Naive thymus-derived CD4-positive, alpha-beta T cell (primary cell): ENCODE measurements at regions not wholly inside any gene's neighbourhood (a gene's known extent, or its start where the extent isn't known, plus 50 kb on each side); places are given as distances from the start of the nearest gene placed in this dataset.

Experiments
- ATAC-seq: fragments of 150-1000 bp; cut with Tn5 transposase; 2 replicates; pipeline ENCODE4 v1.10.0; 2021; ENCODE audit warnings: mild to moderate bottlenecking, moderate library complexity
- CTCF ChIA-PET: fragments of 350-600 bp; sonication (Branson Sonifier 250); formaldehyde crosslinking; loops from one replicate; lab custom pipeline; 2021; ENCODE audit warnings: antibody characterized with exemption; lab: Charles Lee
- POLR2A ChIA-PET: fragments of 350-600 bp; sonication (Branson Sonifier 250); formaldehyde crosslinking; loops from one replicate; lab custom pipeline; 2021; ENCODE audit warnings: antibody characterized with exemption, inconsistent platforms; lab: Charles Lee
- DNase-seq, 9 donors: peaks; one replicate each; pipeline versions ENCODE4 v3.0.0 to v3.0.0-alpha.2; 2020 to 2022; ENCODE audit warnings: mixed read lengths in 1 of 9
- H3K27ac ChIP-seq: one replicate; pipeline ENCODE4 v1.7.0; 2013; ENCODE audit warnings: mild to moderate bottlenecking, low read depth, low read length, moderate library complexity
- H3K27me3 ChIP-seq, 2 donors: one replicate each; pipeline ENCODE4 v1.7.0; 2013; ENCODE audit warnings: low read length in 2 of 2, mild to moderate bottlenecking in 2 of 2, moderate library complexity in 2 of 2; ENCODE audit not compliant: control insufficient read depth in 2 of 2, insufficient read depth in 2 of 2
- H3K36me3 ChIP-seq, 3 experiments: 1 replicate in 2 of 3; 2 replicates in 1 of 3; pipeline ENCODE4 v1.7.0; 2013; ENCODE audit warnings: low read length in 3 of 3, mild to moderate bottlenecking in 3 of 3, moderate library complexity in 1 of 3; ENCODE audit not compliant: insufficient read depth in 3 of 3, control insufficient read depth in 2 of 3
- H3K4me1 ChIP-seq, 2 donors: one replicate each; pipeline ENCODE4 v1.7.0; 2013; ENCODE audit warnings: low read length in 2 of 2, mild to moderate bottlenecking in 2 of 2, moderate library complexity in 1 of 2; ENCODE audit not compliant: control insufficient read depth in 2 of 2, insufficient read depth in 2 of 2
- H3K4me3 ChIP-seq: 2 replicates; pipeline ENCODE4 v1.7.0; 2013; ENCODE audit warnings: mild to moderate bottlenecking, low read length
- H3K9me3 ChIP-seq, 3 experiments: 1 replicate in 2 of 3; 2 replicates in 1 of 3; pipeline ENCODE4 v1.7.0; 2013; ENCODE audit warnings: low read length in 3 of 3; ENCODE audit not compliant: control insufficient read depth in 2 of 3
- H3K27ac Mint-ChIP-seq, 9 donors: one replicate each; pipeline ENCODE4 v1.8.0; 2020 to 2022; ENCODE audit warnings: mixed read lengths in 9 of 9, mild to moderate bottlenecking in 8 of 9, moderate library complexity in 5 of 9, inconsistent platforms in 2 of 9
- H3K27me3 Mint-ChIP-seq, 5 donors: one replicate each; pipeline ENCODE4 v1.8.0; 2021 to 2022; ENCODE audit warnings: mixed read lengths in 5 of 5, mild to moderate bottlenecking in 1 of 5
- H3K36me3 Mint-ChIP-seq, 5 donors: one replicate each; pipeline ENCODE4 v1.8.0; 2020 to 2022; ENCODE audit warnings: mixed read lengths in 5 of 5, mild to moderate bottlenecking in 3 of 5, inconsistent platforms in 1 of 5
- H3K4me1 Mint-ChIP-seq, 7 donors: one replicate each; pipeline ENCODE4 v1.8.0; 2020 to 2022; ENCODE audit warnings: mixed read lengths in 7 of 7, mild to moderate bottlenecking in 3 of 7, inconsistent platforms in 1 of 7
- H3K4me3 Mint-ChIP-seq, 10 donors: one replicate each; pipeline ENCODE4 v1.8.0; 2020 to 2022; ENCODE audit warnings: mild to moderate bottlenecking in 10 of 10, mixed read lengths in 10 of 10, moderate library complexity in 6 of 10, inconsistent platforms in 2 of 10
- H3K9me3 Mint-ChIP-seq, 11 donors: one replicate each; pipeline ENCODE4 v1.8.0; 2020 to 2022; ENCODE audit warnings: mixed read lengths in 11 of 11, mild to moderate bottlenecking in 4 of 11, inconsistent platforms in 1 of 11, moderate library complexity in 1 of 11
- intact Hi-C, 2 donors: fragments of 100-400 bp; cut with micrococcal nuclease; formaldehyde crosslinking; loops; one replicate each; pipeline ENCODE4 v1.15.1; 2023

DNA sequence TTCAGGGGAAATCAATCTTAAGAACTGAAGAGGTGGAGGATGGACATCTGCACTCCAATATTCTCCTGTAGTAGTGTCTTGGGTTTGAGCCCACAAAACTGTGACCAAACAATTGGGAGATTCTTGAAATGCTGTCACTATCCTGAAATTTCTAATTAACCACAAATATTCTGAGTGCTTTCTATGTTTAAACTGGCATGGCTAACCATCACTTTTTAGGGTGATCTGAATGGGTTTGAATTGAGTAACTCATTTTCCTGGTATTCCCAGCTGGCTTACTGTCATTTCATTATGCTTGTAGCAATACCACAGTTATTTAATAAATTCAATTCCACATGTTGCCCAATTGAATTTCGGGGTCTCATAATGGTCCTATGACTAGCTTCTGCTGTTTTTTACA, 216.9 kb upstream of the DCBLD2 start:
- H3K27ac Mint-ChIP-seq, result no peak overlapping the region
- Histone ChIP-seq H3K27me3 (no peaks in the 10 kb centered on the region), H3K4me1 (no peaks in the 10 kb centered on the region), H3K9me3 (no peaks in the 10 kb centered on the region), H3K36me3 (no peaks in the 10 kb centered on the region), H3K4me3 (no peak overlapping the region), H3K27ac (no peak overlapping the region)
- intact Hi-C loops, result no loop called here
- DNase-seq (no peak), ATAC-seq (no peak)
- CTCF ChIA-PET, result interaction anchor here (0.6 kb wide), 1 partner anchor 208 kb away, joined by 3 read pairs; no protein-coding TSS in a partner anchor
- H3K4me3 Mint-ChIP-seq, result no peak overlapping the region
- peaks cover 0 to 4% (median 0%) of the 10 kb centered on the region in 5 donors for H3K27me3 Mint-ChIP-seq
- POLR2A ChIA-PET, result no interaction called here
- H3K4me1 Mint-ChIP-seq, result no peaks in the 10 kb centered on the region
- H3K9me3 Mint-ChIP-seq, result peaks cover 0 to 12% (median 0%) of the 10 kb centered on the region in 11 donors
- no peaks in the 10 kb centered on the region for H3K36me3 Mint-ChIP-seq

DNA sequence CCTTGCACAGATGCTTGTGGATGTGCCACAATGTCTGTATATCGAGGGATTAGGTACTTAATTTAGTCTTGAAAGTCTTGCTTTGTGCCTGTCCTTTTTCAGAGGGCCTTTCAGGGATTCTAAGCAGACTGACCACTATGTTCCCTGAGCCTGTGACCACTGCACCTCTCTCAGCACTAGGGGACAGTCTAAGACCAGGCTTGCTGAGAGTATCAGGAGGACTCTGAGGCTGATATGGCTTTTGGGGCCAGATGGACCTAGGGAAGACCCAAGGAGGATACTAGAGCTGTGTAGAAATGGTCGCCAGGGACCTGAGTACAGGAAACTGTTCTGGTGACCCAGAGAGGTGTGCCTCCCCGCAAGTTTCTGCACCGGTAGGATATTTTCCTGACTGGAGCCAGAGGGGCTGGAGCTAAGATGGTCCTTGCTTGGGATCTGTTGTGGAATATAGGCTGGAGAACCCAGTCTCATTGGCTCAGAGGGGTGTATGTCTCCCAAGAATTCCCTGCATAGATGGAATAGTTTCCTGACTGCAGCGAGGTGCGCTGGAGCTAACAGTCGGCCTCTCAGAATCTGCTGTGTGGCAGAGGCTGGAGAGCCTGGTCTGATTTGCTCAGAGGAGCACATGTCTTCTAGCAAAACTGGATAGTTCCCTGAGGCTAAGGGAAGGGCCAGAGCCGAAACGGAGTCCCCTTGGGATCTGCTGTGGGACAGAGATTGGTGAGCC, 213.2 kb upstream of the DCBLD2 start:
- H3K4me1 ChIP-seq, result no peaks in the 10 kb centered on the region
- Mint-ChIP-seq H3K4me1 (no peaks in the 10 kb centered on the region), H3K27me3 (peaks cover 0 to 4% (median 1%) of the 10 kb centered on the region in 5 donors), H3K9me3 (peaks cover 0 to 14% (median 0%) of the 10 kb centered on the region in 11 donors), H3K4me3 (no peak overlapping the region), H3K27ac (no peak overlapping the region), H3K36me3 (no peaks in the 10 kb centered on the region)
- POLR2A ChIA-PET, result no interaction called here
- H3K27ac ChIP-seq, result no peak overlapping the region
- no peak for ATAC-seq
- no peaks in the 10 kb centered on the region for H3K27me3 ChIP-seq
- no peaks in the 10 kb centered on the region for H3K9me3 ChIP-seq
- no peak overlapping the region for H3K4me3 ChIP-seq
- H3K36me3 ChIP-seq, result no peaks in the 10 kb centered on the region
- CTCF ChIA-PET, result no interaction called here
- intact Hi-C loops, result no loop called here
- no peak for DNase-seq

DNA sequence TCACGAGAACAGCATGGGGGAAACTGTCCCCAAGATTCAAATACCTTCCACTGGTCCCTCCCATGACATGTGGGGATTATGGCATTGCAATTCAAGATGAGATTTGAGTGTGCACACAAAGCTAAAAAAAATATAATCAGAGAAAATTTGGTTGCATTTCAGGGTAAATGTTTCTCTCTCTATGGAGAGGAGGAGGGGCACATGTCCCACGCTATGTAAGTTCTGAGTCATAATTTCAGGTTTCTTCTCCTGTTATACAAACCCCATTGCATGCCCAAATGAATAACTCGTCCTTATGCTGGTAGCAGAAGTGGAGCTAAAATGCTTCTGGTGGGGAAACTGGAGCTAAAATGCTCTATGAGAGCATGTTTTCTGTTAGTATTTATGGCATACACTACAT, 209.7 kb upstream of the DCBLD2 start:
- no peak for DNase-seq
- Mint-ChIP-seq H3K4me1 (no peaks in the 10 kb centered on the region), H3K9me3 (peaks cover 0 to 15% (median 0%) of the 10 kb centered on the region in 11 donors), H3K27ac (no peak overlapping the region), H3K36me3 (no peaks in the 10 kb centered on the region), H3K27me3 (peaks cover 0 to 8% (median 4%) of the 10 kb centered on the region in 5 donors), H3K4me3 (no peak overlapping the region)
- no peak for ATAC-seq
- intact Hi-C loops, result no loop called here
- Histone ChIP-seq H3K36me3 (no peaks in the 10 kb centered on the region), H3K27ac (no peak overlapping the region), H3K4me1 (no peaks in the 10 kb centered on the region), H3K9me3 (no peaks in the 10 kb centered on the region), H3K4me3 (no peak overlapping the region), H3K27me3 (no peaks in the 10 kb centered on the region)
- POLR2A ChIA-PET, result interaction anchor here (0.6 kb wide), 1 partner anchor 161 kb away, joined by 3 read pairs; no protein-coding TSS in a partner anchor
- CTCF ChIA-PET, result no interaction called here

DNA sequence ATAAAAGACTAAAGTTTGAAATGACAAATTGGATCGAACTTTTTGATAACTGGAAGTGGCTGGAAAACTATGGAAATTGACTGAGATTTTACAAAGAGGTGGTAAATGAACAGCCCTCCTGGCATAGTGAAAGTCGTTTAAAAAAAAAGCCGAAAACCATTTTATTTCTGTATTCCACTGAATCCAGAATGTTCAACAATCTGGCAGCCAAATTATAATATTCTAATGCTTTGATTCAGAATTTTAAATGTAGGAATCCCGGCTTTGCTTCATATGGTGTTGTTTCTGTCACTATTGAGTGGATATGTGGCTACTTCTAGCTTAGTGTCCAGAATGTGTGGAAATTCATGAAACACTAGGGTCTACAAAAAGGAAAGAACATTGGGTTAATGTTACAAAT, 208.9 kb upstream of the DCBLD2 start:
- Mint-ChIP-seq H3K27ac (no peak overlapping the region), H3K27me3 (peaks cover 0 to 10% (median 8%) of the 10 kb centered on the region in 5 donors), H3K9me3 (peaks cover 0 to 9% (median 0%) of the 10 kb centered on the region in 11 donors), H3K4me1 (no peaks in the 10 kb centered on the region), H3K36me3 (no peaks in the 10 kb centered on the region), H3K4me3 (no peak overlapping the region)
- Histone ChIP-seq H3K4me1 (no peaks in the 10 kb centered on the region), H3K27ac (no peak overlapping the region), H3K36me3 (no peaks in the 10 kb centered on the region), H3K27me3 (no peaks in the 10 kb centered on the region), H3K9me3 (no peaks in the 10 kb centered on the region), H3K4me3 (no peak overlapping the region)
- intact Hi-C loops, result no loop called here
- POLR2A ChIA-PET, result no interaction called here
- CTCF ChIA-PET, result no interaction called here
- ATAC-seq (no peak), DNase-seq (no peak)

DNA sequence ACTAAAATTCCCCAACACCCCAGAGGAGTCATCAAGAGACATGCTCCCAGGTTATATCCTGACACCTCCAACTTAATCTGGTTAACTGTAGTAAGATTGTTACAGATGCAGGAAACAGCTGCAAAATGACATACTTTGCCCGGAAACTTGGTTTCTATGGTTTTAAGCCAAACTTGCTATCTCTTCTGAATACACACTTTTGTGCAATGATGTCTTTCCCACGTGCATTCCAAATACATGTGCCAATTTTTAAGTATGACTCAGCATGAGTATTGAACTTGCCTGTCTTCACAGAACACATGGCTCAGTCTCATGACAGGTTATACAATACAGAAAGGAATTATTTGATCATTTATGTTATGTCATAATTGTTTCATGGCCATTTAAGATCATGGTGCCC, 207.0 kb upstream of the DCBLD2 start:
- no peak overlapping the region for H3K27ac Mint-ChIP-seq
- CTCF ChIA-PET, result no interaction called here
- no peaks in the 10 kb centered on the region for H3K4me1 Mint-ChIP-seq
- peaks cover 0 to 10% (median 8%) of the 10 kb centered on the region in 5 donors for H3K27me3 Mint-ChIP-seq
- POLR2A ChIA-PET, result no interaction called here
- peaks cover 0 to 9% (median 0%) of the 10 kb centered on the region in 11 donors for H3K9me3 Mint-ChIP-seq
- Histone ChIP-seq H3K4me3 (no peak overlapping the region), H3K27me3 (no peaks in the 10 kb centered on the region), H3K4me1 (no peaks in the 10 kb centered on the region), H3K27ac (no peak overlapping the region), H3K36me3 (no peaks in the 10 kb centered on the region), H3K9me3 (no peaks in the 10 kb centered on the region)
- H3K4me3 Mint-ChIP-seq, result no peak overlapping the region
- H3K36me3 Mint-ChIP-seq, result no peaks in the 10 kb centered on the region
- DNase-seq (no peak), ATAC-seq (no peak)
- intact Hi-C loops, result no loop called here

DNA sequence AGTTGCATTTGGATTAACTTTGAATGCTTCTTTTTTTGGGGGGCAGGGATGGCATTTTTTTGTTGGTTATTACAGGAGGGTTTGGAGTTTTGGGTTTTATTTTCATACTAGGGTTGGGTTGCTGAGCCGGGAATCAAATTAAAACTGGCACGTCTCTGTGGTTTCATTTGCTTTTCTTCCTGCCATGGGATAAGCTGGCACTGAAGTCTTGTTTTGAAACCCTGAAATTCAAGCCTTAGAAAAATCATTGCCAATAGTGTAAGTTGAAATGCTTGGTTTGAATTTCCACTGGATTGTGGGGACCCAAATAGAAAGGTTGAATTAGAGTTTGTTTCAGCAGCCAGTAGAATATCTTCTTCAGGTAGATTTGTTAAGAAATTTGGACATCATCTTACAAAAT, 193.1 kb upstream of the DCBLD2 start:
- intact Hi-C loops, result no loop called here
- ATAC-seq, result no peak
- no peaks in the 10 kb centered on the region for H3K27me3 ChIP-seq
- POLR2A ChIA-PET, result no interaction called here
- DNase-seq, result no peak
- no peak overlapping the region for H3K27ac ChIP-seq
- Mint-ChIP-seq H3K4me3 (no peak overlapping the region), H3K27ac (no peak overlapping the region), H3K27me3 (peaks cover 0 to 5% (median 0%) of the 10 kb centered on the region in 5 donors), H3K9me3 (peaks cover 0 to 6% (median 0%) of the 10 kb centered on the region in 11 donors), H3K4me1 (no peaks in the 10 kb centered on the region), H3K36me3 (no peaks in the 10 kb centered on the region)
- no peaks in the 10 kb centered on the region for H3K4me1 ChIP-seq
- no peaks in the 10 kb centered on the region for H3K36me3 ChIP-seq
- no peaks in the 10 kb centered on the region for H3K9me3 ChIP-seq
- CTCF ChIA-PET, result no interaction called here
- H3K4me3 ChIP-seq, result no peak overlapping the region

DNA sequence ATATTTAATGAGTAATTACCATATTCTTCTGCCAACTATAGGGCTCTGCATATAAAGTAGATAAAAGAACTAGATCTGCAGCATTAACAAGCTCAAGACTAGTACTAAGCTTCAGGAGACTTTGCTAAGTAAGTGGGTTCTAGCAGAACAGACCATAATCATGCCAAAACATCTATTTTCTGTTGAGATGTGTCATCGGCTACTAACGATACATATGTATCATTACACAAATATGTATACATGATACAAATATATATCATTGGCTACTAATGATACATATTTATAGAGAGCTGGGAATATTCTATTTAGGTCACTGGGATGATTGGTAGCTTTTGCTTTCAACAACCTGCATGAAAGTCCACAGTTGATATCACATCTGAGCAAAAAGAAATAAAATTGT, 185.8 kb upstream of the DCBLD2 start:
- H3K27ac ChIP-seq, result no peak overlapping the region
- POLR2A ChIA-PET, result no interaction called here

More for the DNA sequence above, 185.8 kb upstream of the DCBLD2 start:
- H3K4me3 Mint-ChIP-seq, result no peak overlapping the region
- Histone ChIP-seq H3K4me3 (no peak overlapping the region), H3K9me3 (no peaks in the 10 kb centered on the region), H3K36me3 (no peaks in the 10 kb centered on the region), H3K27me3 (no peaks in the 10 kb centered on the region), H3K4me1 (no peaks in the 10 kb centered on the region)
- peaks cover 0 to 11% (median 7%) of the 10 kb centered on the region in 5 donors for H3K27me3 Mint-ChIP-seq
- intact Hi-C loops, result no loop called here
- H3K9me3 Mint-ChIP-seq, result peaks cover 0 to 7% (median 0%) of the 10 kb centered on the region in 11 donors
- no peak overlapping the region for H3K27ac Mint-ChIP-seq
- ATAC-seq, result no peak
- no peaks in the 10 kb centered on the region for H3K36me3 Mint-ChIP-seq
- no peaks in the 10 kb centered on the region for H3K4me1 Mint-ChIP-seq
- CTCF ChIA-PET, result no interaction called here
- no peak for DNase-seq
